Activated CD8-positive, alpha-beta T cell treated with anti-CD3 and anti-CD28 coated beads for 36 hours (primary cell): ENCODE measurements at regions not wholly inside any gene's neighbourhood (a gene's known extent, or its start where the extent isn't known, plus 50 kb on each side); places are given as distances from the start of the nearest gene placed in this dataset.
A peak's percentile ranks its signal among the peaks of the same experiment; 100 is the strongest.

Experiments used
- ATAC-seq: fragments of 200-7000 bp; cut with Tn5 transposase; one replicate; pipeline ENCODE4 v1.10.0; 2021; ENCODE audit warnings: mild to moderate bottlenecking, moderate library complexity
- CTCF ChIA-PET: fragments of 350-600 bp; sonication (Branson Sonifier 250); formaldehyde crosslinking; loops from one replicate; lab custom pipeline; 2021; ENCODE audit warnings: antibody characterized with exemption; lab: Charles Lee
- POLR2A ChIA-PET: fragments of 350-600 bp; sonication (Branson Sonifier 250); formaldehyde crosslinking; loops from one replicate; lab custom pipeline; 2021; ENCODE audit warnings: antibody characterized with exemption; lab: Charles Lee
- DNase-seq: peaks from one replicate; pipeline ENCODE4 v3.0.0-alpha.2; 2020
- H3K27ac Mint-ChIP-seq: one replicate; pipeline ENCODE4 v1.8.0; 2021; ENCODE audit warnings: mild to moderate bottlenecking, mixed read lengths
- H3K27me3 Mint-ChIP-seq: one replicate; pipeline ENCODE4 v1.8.0; 2021; ENCODE audit warnings: mixed read lengths
- H3K36me3 Mint-ChIP-seq: one replicate; pipeline ENCODE4 v1.8.0; 2021; ENCODE audit warnings: low read depth, mixed read lengths
- H3K4me1 Mint-ChIP-seq: one replicate; pipeline ENCODE4 v1.8.0; 2021; ENCODE audit warnings: low read depth, mixed read lengths
- H3K4me3 Mint-ChIP-seq: one replicate; pipeline ENCODE4 v1.8.0; 2021; ENCODE audit warnings: mild to moderate bottlenecking, moderate library complexity, mixed read lengths
- H3K9me3 Mint-ChIP-seq: one replicate; pipeline ENCODE4 v1.8.0; 2021; ENCODE audit warnings: mixed read lengths
- intact Hi-C: fragments of 100-400 bp; cut with micrococcal nuclease; formaldehyde crosslinking; loops from one replicate; pipeline ENCODE4 v1.10.0; 2022
- TF ChIP-seq, protein P1 (sequence below): fragments of 200-600 bp; IDR thresholded peaks from one replicate; pipeline ENCODE4 v1.8.0; 2022; ENCODE audit warnings: antibody characterized with exemption, mild to moderate bottlenecking

DNA sequence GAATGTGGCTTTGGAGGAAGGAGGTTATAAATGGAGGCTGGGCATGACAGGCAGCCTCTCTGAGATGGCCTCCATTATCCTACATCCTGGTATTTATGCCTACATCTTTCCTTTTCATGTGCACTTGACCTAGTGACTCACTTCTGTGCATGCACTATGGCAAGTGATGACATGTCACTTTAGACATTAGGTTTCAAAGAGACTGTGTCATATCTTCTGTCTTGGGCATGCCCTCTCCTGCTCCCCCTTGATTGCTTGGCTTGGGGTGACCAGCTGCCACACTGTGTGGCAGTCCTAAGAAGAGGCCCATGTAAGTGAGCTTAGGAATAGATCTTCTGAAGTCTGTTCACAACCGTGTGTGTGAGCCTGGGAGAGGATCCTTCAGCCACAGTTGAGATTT, 472.8 kb downstream of the FGF9 start:
- DNase-seq = no peak
- TF ChIP-seq, protein P1, sequence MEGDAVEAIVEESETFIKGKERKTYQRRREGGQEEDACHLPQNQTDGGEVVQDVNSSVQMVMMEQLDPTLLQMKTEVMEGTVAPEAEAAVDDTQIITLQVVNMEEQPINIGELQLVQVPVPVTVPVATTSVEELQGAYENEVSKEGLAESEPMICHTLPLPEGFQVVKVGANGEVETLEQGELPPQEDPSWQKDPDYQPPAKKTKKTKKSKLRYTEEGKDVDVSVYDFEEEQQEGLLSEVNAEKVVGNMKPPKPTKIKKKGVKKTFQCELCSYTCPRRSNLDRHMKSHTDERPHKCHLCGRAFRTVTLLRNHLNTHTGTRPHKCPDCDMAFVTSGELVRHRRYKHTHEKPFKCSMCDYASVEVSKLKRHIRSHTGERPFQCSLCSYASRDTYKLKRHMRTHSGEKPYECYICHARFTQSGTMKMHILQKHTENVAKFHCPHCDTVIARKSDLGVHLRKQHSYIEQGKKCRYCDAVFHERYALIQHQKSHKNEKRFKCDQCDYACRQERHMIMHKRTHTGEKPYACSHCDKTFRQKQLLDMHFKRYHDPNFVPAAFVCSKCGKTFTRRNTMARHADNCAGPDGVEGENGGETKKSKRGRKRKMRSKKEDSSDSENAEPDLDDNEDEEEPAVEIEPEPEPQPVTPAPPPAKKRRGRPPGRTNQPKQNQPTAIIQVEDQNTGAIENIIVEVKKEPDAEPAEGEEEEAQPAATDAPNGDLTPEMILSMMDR = no peak
- Mint-ChIP-seq H3K4me1 (peaks cover 21% of the 10 kb centered on the region), H3K27ac (no peak overlapping the region), H3K9me3 (peaks cover 7% of the 10 kb centered on the region), H3K27me3 (peaks cover 2% of the 10 kb centered on the region), H3K4me3 (no peak overlapping the region), H3K36me3 (no peaks in the 10 kb centered on the region)
- POLR2A ChIA-PET = no interaction called here
- intact Hi-C loops = no loop called here
- CTCF ChIA-PET = no interaction called here
- peak; percentile 66 for ATAC-seq

DNA sequence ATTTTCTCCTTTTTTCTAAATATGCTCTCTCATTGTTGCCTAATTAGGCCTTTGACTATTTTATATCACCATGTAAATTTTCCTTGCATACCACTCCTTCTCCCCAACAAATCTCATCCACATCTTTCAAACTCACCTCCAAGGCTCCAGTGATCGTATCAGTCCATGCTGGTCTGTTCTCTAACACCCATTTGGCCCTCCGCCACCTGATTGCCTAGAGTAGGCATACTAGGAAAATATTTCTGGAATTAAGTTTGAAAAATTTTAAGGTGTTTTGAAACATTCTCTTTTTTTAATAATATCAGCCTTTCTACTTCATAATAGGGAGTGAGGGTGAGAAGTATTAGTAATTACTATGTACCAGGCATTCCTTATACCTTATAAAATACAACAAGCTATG, 473.9 kb downstream of the FGF9 start:
- Mint-ChIP-seq H3K27me3 (peaks cover 2% of the 10 kb centered on the region), H3K9me3 (peaks cover 7% of the 10 kb centered on the region), H3K36me3 (no peaks in the 10 kb centered on the region), H3K4me3 (no peak overlapping the region), H3K27ac (no peak overlapping the region), H3K4me1 (peaks cover 18% of the 10 kb centered on the region)
- intact Hi-C loops = no loop called here
- ATAC-seq = no peak
- TF ChIP-seq, protein P1 = no peak
- CTCF ChIA-PET = no interaction called here
- no peak for DNase-seq
- POLR2A ChIA-PET = no interaction called here

DNA sequence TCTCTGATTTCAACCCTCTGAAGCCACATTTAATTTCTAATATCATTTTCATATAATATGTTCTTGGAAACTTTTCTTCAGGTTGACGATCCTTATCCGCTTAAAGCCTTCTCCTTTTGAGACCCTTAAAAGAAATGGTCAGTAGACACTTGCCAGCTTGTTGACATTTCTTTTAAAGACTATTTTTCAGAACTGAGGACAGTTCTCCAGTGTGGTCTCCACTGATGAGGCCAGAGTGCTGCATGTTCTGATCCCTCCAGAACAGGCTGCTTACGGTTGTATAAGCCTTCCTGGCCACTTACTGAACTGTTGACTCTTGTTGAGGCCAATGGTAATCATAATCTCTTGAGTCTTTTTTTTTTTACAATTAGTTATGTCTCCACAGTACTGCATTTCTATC, 477.3 kb downstream of the FGF9 start:
- CTCF ChIA-PET = no interaction called here
- H3K27ac Mint-ChIP-seq = no peak overlapping the region

DNA sequence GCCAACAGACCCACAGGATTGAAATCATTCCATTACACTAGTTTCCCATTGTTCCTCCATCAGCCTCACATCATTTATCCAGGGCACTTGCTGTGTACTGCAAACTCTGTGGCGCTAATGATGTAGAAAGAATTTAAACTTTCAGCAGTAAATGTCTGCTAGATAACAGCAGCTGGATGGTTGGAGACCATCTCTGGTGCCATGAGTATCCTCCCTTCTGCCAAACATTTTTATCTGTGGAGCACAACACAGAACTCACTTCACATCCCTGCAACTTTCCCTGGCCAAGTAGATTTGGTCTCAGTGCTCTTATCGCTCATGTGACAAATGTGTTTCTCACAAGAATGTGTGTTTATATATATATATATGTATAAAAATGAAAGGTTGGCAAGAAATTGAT, 481.9 kb downstream of the FGF9 start:
- POLR2A ChIA-PET = no interaction called here
- CTCF ChIA-PET = no interaction called here
- intact Hi-C loops = no loop called here
- Mint-ChIP-seq H3K4me1 (no peaks in the 10 kb centered on the region), H3K36me3 (peaks cover 2% of the 10 kb centered on the region), H3K4me3 (no peak overlapping the region), H3K27ac (no peak overlapping the region), H3K9me3 (peaks cover 4% of the 10 kb centered on the region), H3K27me3 (peaks cover 2% of the 10 kb centered on the region)
- DNase-seq (no peak), ATAC-seq (no peak)
- TF ChIP-seq, protein P1 = no peak

More for the DNA sequence above, 477.3 kb downstream of the FGF9 start:
- DNase-seq (no peak), ATAC-seq (no peak)
- Mint-ChIP-seq H3K36me3 (no peaks in the 10 kb centered on the region), H3K4me1 (peaks cover 3% of the 10 kb centered on the region), H3K27me3 (peaks cover 2% of the 10 kb centered on the region), H3K9me3 (peaks cover 7% of the 10 kb centered on the region), H3K4me3 (no peak overlapping the region)
- POLR2A ChIA-PET = no interaction called here
- intact Hi-C loops = no loop called here
- TF ChIP-seq, protein P1 = no peak

DNA sequence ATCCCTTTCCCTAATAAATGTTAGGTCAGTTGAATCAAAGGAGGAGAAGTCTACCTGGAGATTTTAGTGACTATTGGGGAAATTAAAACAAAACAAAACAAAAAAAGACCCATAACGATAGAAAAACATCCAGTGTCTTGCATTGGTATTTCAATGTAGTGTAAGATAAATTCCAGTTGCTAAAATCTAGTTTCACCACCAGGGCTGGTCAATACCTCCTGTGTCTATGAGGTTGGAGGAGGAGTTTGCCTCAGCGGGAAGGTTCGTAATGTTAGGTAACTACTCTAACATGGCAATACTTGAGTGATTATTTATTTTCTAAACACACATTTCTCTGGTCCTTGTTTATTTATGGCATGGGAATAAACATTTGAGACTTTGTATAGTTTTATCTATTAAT, 483.2 kb downstream of the FGF9 start:
- TF ChIP-seq, protein P1 = no peak
- ChIA-PET POLR2A (no interaction called here), CTCF (no interaction called here)
- no peaks in the 10 kb centered on the region for H3K9me3 Mint-ChIP-seq
- no peak for ATAC-seq
- peaks cover 2% of the 10 kb centered on the region for H3K27me3 Mint-ChIP-seq
- H3K4me1 Mint-ChIP-seq = no peaks in the 10 kb centered on the region
- intact Hi-C loops = no loop called here
- H3K36me3 Mint-ChIP-seq = peaks cover 2% of the 10 kb centered on the region
- no peak for DNase-seq
- H3K4me3 Mint-ChIP-seq = no peak overlapping the region
- H3K27ac Mint-ChIP-seq = no peak overlapping the region
